Tibial nerve (tissue), 4 donors: ENCODE measurements at regions not wholly inside any gene's neighbourhood (a gene's known extent, or its start where the extent isn't known, plus 50 kb on each side); places are given as distances from the start of the nearest gene placed in this dataset.

Experiments used
- EP300 ChIP-seq, 2 donors: sonication (generic); formaldehyde crosslinking; IDR thresholded peaks; one replicate each; pipeline ENCODE4 v1.6.1; 2017; ENCODE audit warnings: antibody characterized with exemption in 2 of 2, mild to moderate bottlenecking in 1 of 2
- TF ChIP-seq, protein P1 (sequence below), 5 experiments: fragments of 200-600 bp in 3 of 5; fragments of 450-650 bp in 2 of 5; sonication (generic) in 3 of 5; IDR thresholded peaks; one replicate each; pipeline ENCODE4 v1.5.1; 2016 to 2019; ENCODE audit warnings: antibody characterized with exemption in 5 of 5, mild to moderate bottlenecking in 3 of 5, moderate library complexity in 2 of 5

DNA sequence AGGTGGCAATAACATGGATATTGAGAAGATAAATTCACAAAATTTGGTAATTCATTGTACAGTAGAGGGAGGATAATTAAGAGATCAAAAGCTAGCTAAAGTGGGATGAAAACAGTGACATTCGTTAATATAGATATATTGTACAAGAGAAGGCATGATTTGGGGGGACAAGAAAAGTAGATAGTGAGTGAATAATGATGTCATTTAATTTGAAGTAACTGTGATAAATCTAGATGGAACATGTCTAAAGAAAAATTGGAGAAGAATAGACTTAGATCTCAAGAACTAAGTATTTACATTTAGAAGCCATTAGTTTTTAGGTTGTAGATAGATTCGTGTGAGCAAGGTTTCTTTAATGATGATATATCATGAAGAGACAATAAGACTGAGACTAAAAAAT, 594.0 kb upstream of the RGS18 start:
- TF ChIP-seq, protein P1, sequence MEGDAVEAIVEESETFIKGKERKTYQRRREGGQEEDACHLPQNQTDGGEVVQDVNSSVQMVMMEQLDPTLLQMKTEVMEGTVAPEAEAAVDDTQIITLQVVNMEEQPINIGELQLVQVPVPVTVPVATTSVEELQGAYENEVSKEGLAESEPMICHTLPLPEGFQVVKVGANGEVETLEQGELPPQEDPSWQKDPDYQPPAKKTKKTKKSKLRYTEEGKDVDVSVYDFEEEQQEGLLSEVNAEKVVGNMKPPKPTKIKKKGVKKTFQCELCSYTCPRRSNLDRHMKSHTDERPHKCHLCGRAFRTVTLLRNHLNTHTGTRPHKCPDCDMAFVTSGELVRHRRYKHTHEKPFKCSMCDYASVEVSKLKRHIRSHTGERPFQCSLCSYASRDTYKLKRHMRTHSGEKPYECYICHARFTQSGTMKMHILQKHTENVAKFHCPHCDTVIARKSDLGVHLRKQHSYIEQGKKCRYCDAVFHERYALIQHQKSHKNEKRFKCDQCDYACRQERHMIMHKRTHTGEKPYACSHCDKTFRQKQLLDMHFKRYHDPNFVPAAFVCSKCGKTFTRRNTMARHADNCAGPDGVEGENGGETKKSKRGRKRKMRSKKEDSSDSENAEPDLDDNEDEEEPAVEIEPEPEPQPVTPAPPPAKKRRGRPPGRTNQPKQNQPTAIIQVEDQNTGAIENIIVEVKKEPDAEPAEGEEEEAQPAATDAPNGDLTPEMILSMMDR (IDR thresholded peaks at IDR 0.05) = no peak
- TF ChIP-seq EP300 (IDR thresholded peaks at IDR 0.05) = no peak
